Tibial nerve (tissue), 3 donors: ENCODE measurements at regions not wholly inside any gene's neighbourhood (a gene's known extent, or its start where the extent isn't known, plus 50 kb on each side); places are given as distances from the start of the nearest gene placed in this dataset.

ENCODE experiments used
- CTCF ChIP-seq, 5 experiments: fragments of 200-600 bp in 3 of 5; fragments of 450-650 bp in 2 of 5; sonication (generic) in 3 of 5; IDR thresholded peaks; one replicate each; pipeline ENCODE4 v1.5.1; 2016 to 2019; ENCODE audit warnings: antibody characterized with exemption in 5 of 5, mild to moderate bottlenecking in 3 of 5, moderate library complexity in 2 of 5
- POLR2A ChIP-seq, 2 donors: fragments of 450-650 bp; IDR thresholded peaks; one replicate each; pipeline ENCODE4 v1.6.1; 2017; ENCODE audit warnings: antibody characterized with exemption in 2 of 2, mild to moderate bottlenecking in 2 of 2, moderate library complexity in 2 of 2

- TF ChIP-seq POLR2A (IDR thresholded peaks at IDR 0.05), result no peak
- no peak for TF ChIP-seq CTCF (IDR thresholded peaks at IDR 0.05)
Observed at GRCh38 chr7:79512261-79512660, 58.8 kb upstream of the MAGI2 start.
